ENCODE measurements at regions not wholly inside any gene's neighbourhood (a gene's known extent, or its start where the extent isn't known, plus 50 kb on each side); places are given as distances from the start of the nearest gene placed in this dataset.

DNA sequence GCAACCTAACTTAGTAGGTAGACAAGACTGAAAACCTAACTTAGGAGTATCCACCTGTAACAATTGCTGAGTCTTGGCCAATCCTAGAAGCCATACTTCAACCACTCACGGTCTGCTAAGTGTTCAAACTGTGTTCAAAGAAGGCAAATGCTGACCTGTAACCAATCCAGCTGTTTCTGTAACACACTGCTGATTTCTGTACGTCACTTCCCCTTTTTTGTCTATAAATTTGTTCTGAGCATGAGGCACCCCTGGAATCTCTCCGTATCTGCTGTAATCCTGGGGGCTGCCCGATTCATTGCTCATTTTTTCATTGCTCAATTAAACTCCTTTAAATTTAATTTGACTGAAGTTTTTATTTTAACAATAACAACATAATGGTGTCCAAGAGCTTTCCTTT, 451.4 kb upstream of the ATP10A start:
- no peak for TF ChIP-seq EZH2 (IDR thresholded peaks at IDR 0.05; ENCODE audit: borderline replicate concordance)
- TF ChIP-seq, protein P1, sequence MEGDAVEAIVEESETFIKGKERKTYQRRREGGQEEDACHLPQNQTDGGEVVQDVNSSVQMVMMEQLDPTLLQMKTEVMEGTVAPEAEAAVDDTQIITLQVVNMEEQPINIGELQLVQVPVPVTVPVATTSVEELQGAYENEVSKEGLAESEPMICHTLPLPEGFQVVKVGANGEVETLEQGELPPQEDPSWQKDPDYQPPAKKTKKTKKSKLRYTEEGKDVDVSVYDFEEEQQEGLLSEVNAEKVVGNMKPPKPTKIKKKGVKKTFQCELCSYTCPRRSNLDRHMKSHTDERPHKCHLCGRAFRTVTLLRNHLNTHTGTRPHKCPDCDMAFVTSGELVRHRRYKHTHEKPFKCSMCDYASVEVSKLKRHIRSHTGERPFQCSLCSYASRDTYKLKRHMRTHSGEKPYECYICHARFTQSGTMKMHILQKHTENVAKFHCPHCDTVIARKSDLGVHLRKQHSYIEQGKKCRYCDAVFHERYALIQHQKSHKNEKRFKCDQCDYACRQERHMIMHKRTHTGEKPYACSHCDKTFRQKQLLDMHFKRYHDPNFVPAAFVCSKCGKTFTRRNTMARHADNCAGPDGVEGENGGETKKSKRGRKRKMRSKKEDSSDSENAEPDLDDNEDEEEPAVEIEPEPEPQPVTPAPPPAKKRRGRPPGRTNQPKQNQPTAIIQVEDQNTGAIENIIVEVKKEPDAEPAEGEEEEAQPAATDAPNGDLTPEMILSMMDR (IDR thresholded peaks at IDR 0.05; ENCODE audit: poor library complexity), result no peak

Measured in hepatocyte (in vitro differentiated cells).